ENCODE measurements at regions not wholly inside any gene's neighbourhood (a gene's known extent, or its start where the extent isn't known, plus 50 kb on each side); places are given as distances from the start of the nearest gene placed in this dataset.

GRCh38 chr20:61105395-61105794 lies 146.7 kb upstream of the CDH4 start (continued):
- no peak for TF ChIP-seq ZNF19 (tag by site-specific recombination; IDR thresholded peaks at IDR 0.05; ENCODE audit: low read depth)
- TF ChIP-seq SP2 (tag by site-specific recombination; IDR thresholded peaks at IDR 0.05), result no peak
- no peak for TF ChIP-seq ZNF610 (tag by site-specific recombination; IDR thresholded peaks at IDR 0.05; ENCODE audit: borderline replicate concordance)

GRCh38 chr20:61106438-61106837 lies 145.6 kb upstream of the CDH4 start:
- TF ChIP-seq ZNF514 (tag by site-specific recombination; IDR thresholded peaks at IDR 0.05), result no peak
- no peak for TF ChIP-seq ZNF624 (tag by site-specific recombination; IDR thresholded peaks at IDR 0.05)
- no peak for TF ChIP-seq GLIS1 (tag by site-specific recombination; IDR thresholded peaks at IDR 0.05)
- no peak overlapping the region for H3K4me3 ChIP-seq (ENCODE audit: low read depth, low read length)
- H3K27ac ChIP-seq (ENCODE audit: extremely low read depth, low read depth, low read length), result no peak overlapping the region
- ChIA-PET CTCF (no interaction called here), POLR2A (no interaction called here)
- H3K9me3 ChIP-seq (ENCODE audit: control insufficient read depth, insufficient read depth, low read depth, low read length), result no peaks in the 10 kb centered on the region
- no peaks in the 10 kb centered on the region for H3K4me1 ChIP-seq (ENCODE audit: control insufficient read depth, insufficient read depth, low read length)
- no peaks in the 10 kb centered on the region for H3K36me3 ChIP-seq (ENCODE audit: control insufficient read depth in 2 of 2, insufficient read depth in 1 of 2, low read length in 2 of 2)

DNA sequence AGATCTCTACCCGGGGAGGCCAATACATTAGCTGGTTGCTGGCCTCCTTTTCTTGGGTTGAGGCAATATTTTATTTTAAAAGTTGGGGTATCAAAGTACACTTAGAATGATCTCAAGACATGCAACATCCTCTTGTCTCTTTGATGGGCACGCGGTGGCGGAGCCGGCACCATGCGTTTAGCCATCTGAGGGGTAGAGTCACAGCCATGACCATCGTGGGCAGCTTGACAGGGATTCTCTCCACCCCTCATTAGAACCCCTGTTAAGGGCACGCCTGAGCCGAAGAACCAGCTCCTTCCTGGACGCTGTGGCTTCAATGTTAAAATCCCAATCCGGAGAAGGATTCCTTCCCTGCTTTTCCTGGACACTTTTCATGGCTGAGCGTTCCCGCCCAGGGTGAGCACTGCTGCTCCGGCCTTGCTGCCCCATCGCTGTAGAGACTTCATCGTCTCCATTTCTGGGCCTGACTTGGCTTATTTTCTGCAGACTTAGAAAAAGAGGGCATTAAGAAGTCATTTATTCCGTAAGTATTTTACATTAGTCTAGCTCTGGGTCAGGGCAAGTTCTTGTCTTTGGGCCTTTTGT lies 142.7 kb upstream of the CDH4 start:
- Histone ChIP-seq H3K4me1 (ENCODE audit: control insufficient read depth, insufficient read depth, low read length) (no peaks in the 10 kb centered on the region), H3K36me3 (ENCODE audit: control insufficient read depth in 2 of 2, insufficient read depth in 1 of 2, low read length in 2 of 2) (no peaks in the 10 kb centered on the region), H3K9me3 (ENCODE audit: control insufficient read depth, insufficient read depth, low read depth, low read length) (no peaks in the 10 kb centered on the region), H3K4me3 (ENCODE audit: low read depth, low read length) (no peak overlapping the region), H3K27ac (ENCODE audit: extremely low read depth, low read depth, low read length) (no peak overlapping the region)
- TF ChIP-seq ZNF544 (tag by site-specific recombination; IDR thresholded peaks at IDR 0.05) (no peak), BCL11B (tag by site-specific recombination; IDR thresholded peaks at IDR 0.05; ENCODE audit: low read depth) (no peak), ZNF645 (tag by site-specific recombination; IDR thresholded peaks at IDR 0.05) (no peak), ZNF391 (tag by site-specific recombination; IDR thresholded peaks at IDR 0.05; ENCODE audit: borderline replicate concordance, low read depth) (no peak), ZNF169 (tag by site-specific recombination; IDR thresholded peaks at IDR 0.05) (no peak), SP7 (tag by site-specific recombination; IDR thresholded peaks at IDR 0.05) (no peak), ZFP41 (tag by site-specific recombination; IDR thresholded peaks at IDR 0.05; ENCODE audit: borderline replicate concordance) (no peak), YY2 (tag by site-specific recombination; IDR thresholded peaks at IDR 0.05) (no peak), ZBTB7A (tag by site-specific recombination; IDR thresholded peaks at IDR 0.05; ENCODE audit: low read depth) (no peak), WT1 (tag by site-specific recombination; IDR thresholded peaks at IDR 0.05) (no peak), TSHZ1 (tag by site-specific recombination; IDR thresholded peaks at IDR 0.05; ENCODE audit: borderline replicate concordance) (no peak), ZNF26 (tag by site-specific recombination; IDR thresholded peaks at IDR 0.05) (no peak), HOXD13 (CRISPR knock-in tag; IDR thresholded peaks at IDR 0.05; ENCODE audit: borderline replicate concordance) (no peak), OVOL3 (tag by site-specific recombination; IDR thresholded peaks at IDR 0.05) (no peak), ZNF155 (tag by site-specific recombination; IDR thresholded peaks at IDR 0.05) (no peak), ZNF2 (tag by site-specific recombination; IDR thresholded peaks at IDR 0.05) (no peak), ZNF121 (tag by site-specific recombination; IDR thresholded peaks at IDR 0.05) (no peak), ZNF404 (tag by site-specific recombination; IDR thresholded peaks at IDR 0.05) (no peak), OSR2 (tag by site-specific recombination; IDR thresholded peaks at IDR 0.05) (no peak)
- TF ChIP-seq, protein P1, sequence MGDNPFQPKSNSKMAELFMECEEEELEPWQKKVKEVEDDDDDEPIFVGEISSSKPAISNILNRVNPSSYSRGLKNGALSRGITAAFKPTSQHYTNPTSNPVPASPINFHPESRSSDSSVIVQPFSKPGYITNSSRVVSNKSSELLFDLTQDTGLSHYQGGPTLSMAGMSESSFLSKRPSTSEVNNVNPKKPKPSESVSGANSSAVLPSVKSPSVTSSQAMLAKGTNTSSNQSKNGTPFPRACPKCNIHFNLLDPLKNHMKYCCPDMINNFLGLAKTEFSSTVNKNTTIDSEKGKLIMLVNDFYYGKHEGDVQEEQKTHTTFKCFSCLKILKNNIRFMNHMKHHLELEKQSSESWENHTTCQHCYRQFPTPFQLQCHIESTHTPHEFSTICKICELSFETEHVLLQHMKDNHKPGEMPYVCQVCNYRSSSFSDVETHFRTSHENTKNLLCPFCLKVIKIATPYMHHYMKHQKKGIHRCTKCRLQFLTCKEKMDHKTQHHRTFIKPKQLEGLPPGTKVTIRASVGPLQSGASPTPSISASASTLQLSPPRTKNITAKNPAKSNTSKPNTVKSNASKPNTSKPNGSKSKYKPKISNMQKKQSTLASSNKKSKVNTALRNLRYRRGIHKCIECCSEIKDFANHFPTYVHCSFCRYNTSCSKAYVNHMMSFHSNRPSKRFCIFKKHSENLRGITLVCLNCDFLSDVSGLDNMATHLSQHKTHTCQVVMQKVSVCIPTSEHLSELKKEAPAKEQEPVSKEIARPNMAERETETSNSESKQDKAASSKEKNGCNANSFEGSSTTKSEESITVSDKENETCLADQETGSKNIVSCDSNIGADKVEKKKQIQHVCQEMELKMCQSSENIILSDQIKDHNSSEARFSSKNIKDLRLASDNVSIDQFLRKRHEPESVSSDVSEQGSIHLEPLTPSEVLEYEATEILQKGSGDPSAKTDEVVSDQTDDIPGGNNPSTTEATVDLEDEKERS (tag by site-specific recombination; IDR thresholded peaks at IDR 0.05), result no peak
- CTCF ChIA-PET, result interaction anchor here (1.5 kb wide), 1 partner anchor 787 kb away, joined by 3 read pairs; no protein-coding TSS in a partner anchor
- POLR2A ChIA-PET, result no interaction called here

Measured in HEK293 (cell line).